K562 (cell line): ENCODE measurements at regions not wholly inside any gene's neighbourhood (a gene's known extent, or its start where the extent isn't known, plus 50 kb on each side); places are given as distances from the start of the nearest gene placed in this dataset.

ENCODE experiments used
- ATAC-seq: fragments of 200-7000 bp; cut with Tn5 transposase; 3 replicates; pipeline ENCODE4 v1.9.1; 2020; ENCODE audit warnings: moderate library complexity
- BruUV-seq: library from RNA; stranded (reverse); fragments of 400-500 nt; replicated peaks from 2 replicates; lab custom pipeline; 2021; lab: Mats Ljungman, UMichigan
- CTCF ChIA-PET: fragments of 300-600 bp; formaldehyde crosslinking; extraction: SDS; loops from one replicate; lab custom pipeline; 2021; ENCODE audit warnings: low intra/inter-chr PET ratio; lab: Yijun Ruan, JAX
- POLR2A ChIA-PET: fragments of 300-600, 350-650 bp; sonication (Branson Sonifier 250); formaldehyde crosslinking; extraction: SDS; loops from one replicate; lab custom pipeline; 2021; ENCODE audit warnings: antibody characterized with exemption, inconsistent platforms; lab: Yijun Ruan, JAX
- DNase-seq, 4 experiments: peaks; one replicate each; pipeline versions ENCODE4 v3.0.0 to v3.0.0-alpha.2; 2011 to 2018; ENCODE audit warnings: low spot score in 3 of 4, mixed read lengths in 3 of 4; ENCODE audit errors: extremely low read depth in 1 of 4
- FAIRE-seq: peaks from 2 replicates; lab custom pipeline; 2011; peaks lifted over from hg19 to GRCh38; lab: Jason Lieb, UNC
- H2AFZ ChIP-seq: 2 replicates; pipeline ENCODE4 v1.6.0; 2011; ENCODE audit warnings: low read depth, low read length, control low read depth, inconsistent platforms
- H3K27ac ChIP-seq: fragments of 200-600 bp; 3 replicates; pipeline ENCODE4 v1.8.0; 2011; ENCODE audit warnings: low read depth, mild to moderate bottlenecking, control low read depth, inconsistent platforms, low read length, moderate library complexity, mixed read lengths; ENCODE audit errors: extremely low read depth
- H3K27me3 ChIP-seq, 2 experiments: fragments of 300-600 bp in 1 of 2; 2 replicates in 1 of 2; 3 replicates in 1 of 2; pipeline versions ENCODE4 v1.6.0 to v1.8.0; 2011; ENCODE audit warnings: inconsistent platforms in 2 of 2, low read length in 2 of 2, mild to moderate bottlenecking in 1 of 2, mixed read lengths in 1 of 2, moderate library complexity in 1 of 2; ENCODE audit not compliant: control insufficient read depth in 2 of 2, insufficient read depth in 2 of 2
- H3K36me3 ChIP-seq: fragments of 300-600 bp; 3 replicates; pipeline ENCODE4 v1.8.0; 2011; ENCODE audit warnings: mild to moderate bottlenecking, low read length, inconsistent platforms; ENCODE audit not compliant: control insufficient read depth, insufficient read depth
- H3K4me1 ChIP-seq, 2 experiments: fragments of 200-600 bp in 1 of 2; replicated peaks in 1 of 2; 2 replicates in 1 of 2; 3 replicates in 1 of 2; pipeline versions ENCODE4 v1.5.1 to v1.8.0; 2011; ENCODE audit warnings: inconsistent platforms in 2 of 2, low read length in 2 of 2, mild to moderate bottlenecking in 1 of 2, mixed read lengths in 1 of 2, moderate library complexity in 1 of 2; ENCODE audit not compliant: control insufficient read depth in 2 of 2, insufficient read depth in 2 of 2
- H3K4me2 ChIP-seq: 2 replicates; pipeline ENCODE4 v1.6.1; 2011; ENCODE audit warnings: low read length, control low read depth, inconsistent platforms, mixed read lengths; ENCODE audit not compliant: insufficient read depth
- H3K4me3 ChIP-seq: fragments of 200-600 bp; sonication (generic), shearing (Covaris generic); 2 replicates; pipeline ENCODE4 v1.5.1; 2016; ENCODE audit warnings: control low read depth, inconsistent platforms
- H3K79me2 ChIP-seq: fragments of 200-600 bp; 3 replicates; pipeline ENCODE4 v1.8.0; 2011; ENCODE audit warnings: low read length, inconsistent platforms; ENCODE audit not compliant: control insufficient read depth, insufficient read depth
- H3K9ac ChIP-seq, 2 experiments: 2 replicates each; pipeline versions ENCODE4 v1.6.0 to v1.6.1; 2011; ENCODE audit warnings: low read depth in 2 of 2, low read length in 2 of 2, control low read depth in 1 of 2, inconsistent platforms in 1 of 2, mild to moderate bottlenecking in 1 of 2, mixed read lengths in 1 of 2; ENCODE audit not compliant: insufficient read depth in 1 of 2
- H3K9me1 ChIP-seq: one replicate; pipeline ENCODE4 v1.6.0; 2011; ENCODE audit warnings: inconsistent platforms, mild to moderate bottlenecking, low read length, moderate library complexity; ENCODE audit not compliant: control insufficient read depth, insufficient read depth
- H3K9me3 ChIP-seq: replicated peaks from 2 replicates; pipeline ENCODE4 v1.5.1; 2011; ENCODE audit warnings: low read depth, low read length, inconsistent platforms; ENCODE audit not compliant: control insufficient read depth, insufficient read depth
- H4K20me1 ChIP-seq: replicated peaks from 2 replicates; pipeline ENCODE4 v1.6.1; 2011; ENCODE audit warnings: low read length, inconsistent platforms, mixed read lengths; ENCODE audit not compliant: control insufficient read depth, insufficient read depth
- CCNT2 ChIP-seq: IDR thresholded peaks from 2 replicates; pipeline ENCODE4 v1.6.1; 2011; ENCODE audit warnings: borderline replicate concordance, low read depth, mild to moderate bottlenecking, moderate library complexity, mixed read lengths, low read length; ENCODE audit not compliant: insufficient read length; ENCODE audit errors: extremely low read depth
- CHD1 ChIP-seq: fragments of 200-600 bp; sonication (generic); IDR thresholded peaks from one replicate; pipeline ENCODE4 v1.6.1; 2012; ENCODE audit warnings: mild to moderate bottlenecking, moderate library complexity, low read length, inconsistent platforms
- EZH2 ChIP-seq: IDR thresholded peaks from 2 replicates; pipeline ENCODE4 v1.6.1; 2012; ENCODE audit warnings: low read depth, mild to moderate bottlenecking, inconsistent platforms, low read length, borderline replicate concordance
- MIER1 ChIP-seq: fragments of 450-650 bp; IDR thresholded peaks from 2 replicates; pipeline ENCODE4 v1.6.1; 2016; ENCODE audit warnings: antibody characterized with exemption, mild to moderate bottlenecking, low read depth
- MLX ChIP-seq, 2 experiments: fragments of 450-650 bp in 1 of 2; sonication (generic) in 1 of 2; formaldehyde crosslinking; conservative IDR thresholded peaks; 2 replicates each; pipeline versions ENCODE4 v1.4.0 to v1.8.1; 2020 to 2022; ENCODE audit warnings: mild to moderate bottlenecking in 1 of 2, missing genetic modification reagents in 1 of 2
- NFYB ChIP-seq: IDR thresholded peaks from 2 replicates; pipeline ENCODE4 v1.6.1; 2011; ENCODE audit warnings: mild to moderate bottlenecking, moderate library complexity; ENCODE audit not compliant: insufficient read length; ENCODE audit errors: extremely low read depth
- PKNOX1 ChIP-seq: fragments of 450-650 bp; IDR thresholded peaks from 2 replicates; pipeline ENCODE4 v1.6.1; 2016
- SOX6 ChIP-seq: fragments of 450-650 bp; IDR thresholded peaks from 2 replicates; pipeline ENCODE4 v1.6.1; 2014; ENCODE audit warnings: mild to moderate bottlenecking
- WGBS: fragments of 100-300 bp; shearing (Covaris generic); methylation state at CpG from one replicate; pipeline ENCODE4 v1.1.6; 2016; ENCODE audit warnings: low coverage, mixed read lengths; ENCODE audit not compliant: insufficient coverage; ENCODE audit errors: missing lambda C conversion rate; 5-methylcytosine and 5-hydroxymethylcytosine counted together
- in situ Hi-C: fragments of 300-500 bp; cut with MboI; formaldehyde crosslinking; loops from 4 replicates; pipeline ENCODE4 v1.15.0; 2018; ENCODE audit warnings: inconsistent platforms, mixed read lengths
- intact Hi-C: fragments of 100-400 bp; cut with micrococcal nuclease; formaldehyde crosslinking; loops from 2 replicates; pipeline ENCODE4 v1.14.2; 2022
- TF ChIP-seq, protein P1 (sequence below): fragments of 250-450 bp; sonication (Bioruptor Pico); IDR thresholded peaks from 2 replicates; pipeline ENCODE4 v1.8.0; 2022; ENCODE audit warnings: inconsistent platforms
- TF ChIP-seq, protein P2 (sequence below): fragments of 250-450 bp; sonication (Bioruptor Pico); IDR thresholded peaks from 2 replicates; pipeline ENCODE4 v1.8.0; 2021; ENCODE audit warnings: borderline replicate concordance, mild to moderate bottlenecking, moderate library complexity; ENCODE audit not compliant: poor library complexity, severe bottlenecking
- TF ChIP-seq, protein P3 (sequence below), 2 experiments: IDR thresholded peaks in 1 of 2; conservative IDR thresholded peaks in 1 of 2; 2 replicates each; pipeline ENCODE4 v1.6.1; 2016; ENCODE audit warnings: low read depth in 2 of 2, mild to moderate bottlenecking in 1 of 2, missing compliant biosample characterization in 1 of 2, missing genetic modification characterization in 1 of 2, moderate library complexity in 1 of 2

- TF ChIP-seq, protein P1, sequence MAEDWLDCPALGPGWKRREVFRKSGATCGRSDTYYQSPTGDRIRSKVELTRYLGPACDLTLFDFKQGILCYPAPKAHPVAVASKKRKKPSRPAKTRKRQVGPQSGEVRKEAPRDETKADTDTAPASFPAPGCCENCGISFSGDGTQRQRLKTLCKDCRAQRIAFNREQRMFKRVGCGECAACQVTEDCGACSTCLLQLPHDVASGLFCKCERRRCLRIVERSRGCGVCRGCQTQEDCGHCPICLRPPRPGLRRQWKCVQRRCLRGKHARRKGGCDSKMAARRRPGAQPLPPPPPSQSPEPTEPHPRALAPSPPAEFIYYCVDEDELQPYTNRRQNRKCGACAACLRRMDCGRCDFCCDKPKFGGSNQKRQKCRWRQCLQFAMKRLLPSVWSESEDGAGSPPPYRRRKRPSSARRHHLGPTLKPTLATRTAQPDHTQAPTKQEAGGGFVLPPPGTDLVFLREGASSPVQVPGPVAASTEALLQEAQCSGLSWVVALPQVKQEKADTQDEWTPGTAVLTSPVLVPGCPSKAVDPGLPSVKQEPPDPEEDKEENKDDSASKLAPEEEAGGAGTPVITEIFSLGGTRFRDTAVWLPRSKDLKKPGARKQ (CRISPR knock-in tag) = no peak
- no peak for TF ChIP-seq CHD1
- TF ChIP-seq, protein P2, sequence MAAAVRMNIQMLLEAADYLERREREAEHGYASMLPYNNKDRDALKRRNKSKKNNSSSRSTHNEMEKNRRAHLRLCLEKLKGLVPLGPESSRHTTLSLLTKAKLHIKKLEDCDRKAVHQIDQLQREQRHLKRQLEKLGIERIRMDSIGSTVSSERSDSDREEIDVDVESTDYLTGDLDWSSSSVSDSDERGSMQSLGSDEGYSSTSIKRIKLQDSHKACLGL (CRISPR knock-in tag) = no peak
- no peak for TF ChIP-seq MLX (CRISPR knock-in tag; conservative IDR thresholded peaks at IDR 0.05)
- TF ChIP-seq MIER1 = no peak
- TF ChIP-seq EZH2 = no peak
- TF ChIP-seq SOX6 = no peak
These were observed 80.1 kb upstream of the GLS start (continued) for GRCh38 chr2:190800528-190800927.

GRCh38 chr2:190802129-190802528 lies 78.5 kb upstream of the GLS start:
- FAIRE-seq = peak; percentile 19
- BruUV-seq = no TSS peak
- CTCF ChIA-PET = no interaction called here
- H3K9me3 ChIP-seq = no peaks in the 10 kb centered on the region
- no peak overlapping the region for H2AFZ ChIP-seq
- 23% methylated on average over 3 of the region's 3 CpGs for WGBS
- peak; percentile 51; the same call in 1 of the 3 replicates for ATAC-seq
- H3K27ac ChIP-seq = no peak overlapping the region
- H3K9me1 ChIP-seq = no peaks in the 10 kb centered on the region
- no peaks in the 10 kb centered on the region; a peak in 1 of 5 replicates for H3K4me1 ChIP-seq
- no peak overlapping the region for H3K4me2 ChIP-seq
- no peaks in the 10 kb centered on the region for H3K27me3 ChIP-seq
- H3K4me3 ChIP-seq = no peak overlapping the region
- TF ChIP-seq PKNOX1 (peak; percentile 88), NFYB (peak; percentile 7), CCNT2 (no peak)
- TF ChIP-seq, protein P3, sequence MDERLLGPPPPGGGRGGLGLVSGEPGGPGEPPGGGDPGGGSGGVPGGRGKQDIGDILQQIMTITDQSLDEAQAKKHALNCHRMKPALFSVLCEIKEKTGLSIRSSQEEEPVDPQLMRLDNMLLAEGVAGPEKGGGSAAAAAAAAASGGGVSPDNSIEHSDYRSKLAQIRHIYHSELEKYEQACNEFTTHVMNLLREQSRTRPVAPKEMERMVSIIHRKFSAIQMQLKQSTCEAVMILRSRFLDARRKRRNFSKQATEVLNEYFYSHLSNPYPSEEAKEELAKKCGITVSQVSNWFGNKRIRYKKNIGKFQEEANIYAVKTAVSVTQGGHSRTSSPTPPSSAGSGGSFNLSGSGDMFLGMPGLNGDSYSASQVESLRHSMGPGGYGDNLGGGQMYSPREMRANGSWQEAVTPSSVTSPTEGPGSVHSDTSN (CRISPR knock-in tag; IDR thresholded peaks at IDR 0.05; ENCODE audit: low read depth) = no peak
- TF ChIP-seq, protein P3 (tag; conservative IDR thresholded peaks at IDR 0.05; ENCODE audit: low read depth) = peak; percentile 54
- in situ Hi-C loops (no loop called here), intact Hi-C loops (loop anchor here (10.0 kb wide), 3 partner anchors 267 to 707 kb away; partner anchors contain the start of gene NEMP2)
- POLR2A ChIA-PET = no interaction called here
- no peak overlapping the region for H3K9ac ChIP-seq
- H4K20me1 ChIP-seq = no peaks in the 10 kb centered on the region
- no peaks in the 10 kb centered on the region for H3K79me2 ChIP-seq
- H3K36me3 ChIP-seq = no peaks in the 10 kb centered on the region
- DNase-seq = peak in 1 of 4 experiments; percentile 10
